NCI-H2196 treated with DMSO at 0.1 percent for 48 hours (cell line): ENCODE measurements at regions not wholly inside any gene's neighbourhood (a gene's known extent, or its start where the extent isn't known, plus 50 kb on each side); places are given as distances from the start of the nearest gene placed in this dataset.

Experiments used
- DNase-seq: peaks from one replicate; lab custom pipeline; 2025; ENCODE audit not compliant: unreplicated experiment; lab: John Stamatoyannopoulos, UW

DNA sequence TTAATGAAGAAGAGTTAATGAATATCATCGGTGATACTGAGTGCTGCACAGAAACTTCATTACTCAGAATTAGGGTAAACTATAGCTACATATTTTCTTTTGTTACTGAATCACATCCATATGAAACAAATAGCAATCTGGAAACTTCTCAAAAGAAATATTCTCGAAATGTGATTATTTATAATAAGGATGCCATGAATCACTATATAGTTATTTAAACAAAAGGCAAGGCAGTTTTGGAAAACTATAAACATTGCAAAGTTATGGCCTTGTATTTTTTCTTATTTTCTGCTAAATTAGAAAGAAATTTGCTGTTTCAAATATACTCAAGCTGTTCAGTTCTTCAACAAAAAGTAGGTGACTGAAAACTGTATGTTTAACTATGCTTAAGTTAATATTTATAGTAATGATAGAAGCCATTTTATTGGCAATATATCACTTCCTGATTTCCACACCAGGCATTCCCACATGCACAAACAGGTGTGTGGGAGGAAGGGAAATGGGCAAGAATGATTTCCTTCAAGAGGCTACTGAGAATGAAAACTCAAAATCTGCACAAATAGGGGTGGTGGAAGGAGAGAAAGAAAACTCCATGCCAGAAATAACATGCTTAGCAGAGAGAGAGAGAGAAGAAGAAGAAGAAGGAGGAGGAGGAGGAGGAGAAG is 74.5 kb upstream of the FRY start:
- no peak for DNase-seq

DNA sequence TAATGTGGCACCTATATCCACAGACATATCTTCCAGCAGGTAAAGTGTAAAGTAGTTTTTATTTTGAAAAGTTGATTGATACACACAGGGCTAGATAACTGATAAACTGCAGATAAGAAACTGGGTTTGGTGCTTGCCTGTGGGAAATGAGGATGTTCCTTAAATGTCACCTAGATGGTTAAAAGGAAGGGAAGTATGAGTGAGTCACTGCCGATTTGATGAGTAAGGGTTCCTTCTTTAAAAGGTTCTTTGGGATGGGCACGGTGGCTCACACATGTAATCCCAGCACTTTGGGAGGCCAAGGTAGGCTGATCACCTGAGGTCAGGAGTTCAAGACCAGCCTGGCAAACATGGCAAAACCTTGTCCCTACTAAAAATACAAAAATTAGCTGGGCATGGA is 73.8 kb upstream of the FRY start:
- no peak for DNase-seq

DNA sequence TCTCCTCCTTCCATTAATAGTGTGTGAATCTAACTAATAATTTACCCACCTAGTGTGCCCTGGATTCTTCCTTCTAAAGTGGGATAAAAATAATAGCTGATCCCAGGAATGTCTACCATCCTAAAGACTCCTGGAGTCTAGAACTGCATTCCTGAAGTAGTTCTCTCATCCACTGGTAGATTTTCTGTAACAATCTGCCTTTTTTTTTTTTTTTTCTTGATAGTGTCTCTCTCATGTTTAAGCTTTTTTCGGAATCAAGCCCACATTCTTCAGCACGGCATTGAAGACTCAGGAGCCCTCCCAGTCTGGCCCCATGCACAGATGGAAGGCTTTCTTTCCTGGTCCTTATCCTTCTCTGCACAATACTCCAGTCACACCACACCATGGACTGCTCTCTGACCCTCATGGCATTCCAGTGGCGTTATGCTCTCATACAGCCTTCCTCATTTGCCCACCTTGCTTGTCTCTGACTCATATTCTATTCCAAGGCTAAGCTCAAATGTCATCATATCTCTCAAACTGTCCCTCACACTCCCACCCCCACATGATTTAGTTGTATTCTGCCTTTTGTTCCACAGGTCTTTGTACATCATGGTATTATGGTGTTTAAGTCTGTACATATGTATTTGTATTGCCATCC is 68.7 kb upstream of the FRY start:
- DNase-seq = no peak

DNA sequence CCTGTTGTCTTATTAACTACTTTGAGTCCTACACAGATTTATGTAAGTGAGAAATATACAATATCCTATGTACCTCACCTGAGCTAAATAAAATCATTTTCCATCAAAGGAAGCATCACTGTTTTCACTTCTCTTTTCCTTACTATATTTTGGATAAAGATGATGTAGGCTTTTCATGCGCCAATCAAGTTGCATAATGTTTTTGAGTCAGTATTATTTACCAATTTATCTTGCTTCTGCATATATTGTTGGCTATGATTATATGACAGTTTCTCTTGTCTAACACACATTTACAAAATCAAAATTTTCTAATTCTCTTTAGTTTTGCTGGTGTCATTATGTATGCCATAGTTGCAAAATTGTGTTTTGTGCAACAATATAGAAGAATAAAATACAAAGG is 67.9 kb upstream of the FRY start:
- DNase-seq = no peak

DNA sequence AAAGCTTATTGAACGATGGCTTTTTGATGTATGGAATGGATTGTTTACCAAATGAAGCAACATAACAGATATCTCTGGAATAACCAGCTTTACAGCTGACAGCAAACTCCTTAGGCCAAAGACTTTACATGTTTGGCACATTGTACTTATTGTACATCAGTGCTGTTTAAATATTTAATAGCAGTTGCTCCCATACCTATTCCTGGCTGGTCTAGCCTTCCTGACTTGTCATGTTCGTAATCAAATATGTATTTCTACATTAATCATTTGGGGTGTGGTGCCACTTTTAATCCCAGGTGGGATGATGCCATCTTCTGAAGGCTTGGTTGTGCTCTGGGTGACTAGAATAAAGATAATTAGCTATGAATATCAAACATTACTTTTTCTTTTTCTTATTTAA is 67.4 kb upstream of the FRY start:
- DNase-seq = no peak

DNA sequence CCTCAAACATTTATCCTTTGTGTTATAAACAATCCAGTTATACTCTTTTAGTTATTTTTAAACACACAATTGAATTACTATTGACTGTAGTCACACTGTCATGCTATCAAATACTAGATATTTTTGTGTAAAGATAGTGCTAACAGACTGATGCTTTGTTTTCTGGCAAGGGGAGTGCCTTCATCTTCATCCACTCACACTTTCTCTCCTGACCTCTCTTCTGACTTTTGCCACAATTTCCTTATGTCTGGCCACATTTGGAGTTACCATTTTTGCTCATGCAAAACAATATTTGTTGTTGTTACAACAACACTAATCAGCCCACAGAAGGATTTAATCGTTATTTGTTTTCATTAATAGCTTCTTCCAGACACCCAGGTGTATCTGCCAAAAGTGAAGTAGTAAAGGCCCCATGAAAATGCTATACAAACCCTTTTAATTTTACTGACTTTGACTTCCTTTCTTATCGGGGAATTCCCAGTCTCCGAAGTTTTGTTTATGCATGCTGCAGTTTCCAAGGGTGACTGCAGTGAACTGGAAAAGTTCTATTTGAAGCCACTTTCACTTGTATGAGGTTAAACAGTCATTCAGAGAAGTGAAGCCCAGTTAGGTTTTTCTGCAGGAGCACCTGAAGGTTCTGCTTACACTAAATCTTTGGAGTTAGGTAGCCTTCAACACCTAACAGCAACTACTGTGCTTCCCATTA is 66.1 kb upstream of the FRY start:
- no peak for DNase-seq

DNA sequence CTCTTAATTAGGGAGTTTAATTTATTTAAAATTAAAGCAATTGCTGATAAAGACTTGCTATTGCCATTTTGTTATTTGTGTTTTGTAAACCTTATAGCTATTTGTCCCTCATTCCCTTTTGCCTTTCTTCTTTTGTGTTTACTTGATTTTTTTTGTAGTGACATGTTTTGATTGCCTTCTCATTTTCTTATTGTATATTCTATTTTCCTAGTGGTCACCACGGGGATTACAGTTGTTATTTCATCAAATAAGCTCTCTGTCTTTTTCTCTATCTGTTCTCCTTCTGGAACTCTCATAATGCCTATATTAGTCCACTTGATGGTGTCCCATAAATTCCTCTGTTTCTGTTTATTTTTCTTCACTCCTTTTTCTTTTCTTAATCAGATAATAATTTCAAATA is 64.4 kb upstream of the FRY start:
- DNase-seq = no peak

DNA sequence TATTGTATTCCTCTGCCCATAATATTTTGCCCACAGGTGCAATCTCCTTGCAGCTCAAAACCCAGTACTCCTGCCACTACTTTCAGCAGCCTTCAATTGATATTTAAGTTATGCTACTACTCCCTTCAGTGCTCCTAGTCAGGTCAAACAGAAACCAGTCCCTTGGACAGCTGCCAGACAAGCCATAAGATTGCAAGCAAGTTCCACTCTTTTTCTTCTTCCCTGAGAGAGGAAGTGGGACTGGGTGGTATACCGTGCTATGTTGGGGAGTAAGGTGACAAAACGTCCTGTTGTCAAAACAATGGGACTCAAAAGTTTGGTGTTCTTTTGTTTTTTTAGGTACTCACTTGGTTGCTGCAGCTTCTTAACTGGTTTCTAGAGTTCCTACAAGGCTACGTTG is 63.1 kb upstream of the FRY start:
- DNase-seq = no peak

DNA sequence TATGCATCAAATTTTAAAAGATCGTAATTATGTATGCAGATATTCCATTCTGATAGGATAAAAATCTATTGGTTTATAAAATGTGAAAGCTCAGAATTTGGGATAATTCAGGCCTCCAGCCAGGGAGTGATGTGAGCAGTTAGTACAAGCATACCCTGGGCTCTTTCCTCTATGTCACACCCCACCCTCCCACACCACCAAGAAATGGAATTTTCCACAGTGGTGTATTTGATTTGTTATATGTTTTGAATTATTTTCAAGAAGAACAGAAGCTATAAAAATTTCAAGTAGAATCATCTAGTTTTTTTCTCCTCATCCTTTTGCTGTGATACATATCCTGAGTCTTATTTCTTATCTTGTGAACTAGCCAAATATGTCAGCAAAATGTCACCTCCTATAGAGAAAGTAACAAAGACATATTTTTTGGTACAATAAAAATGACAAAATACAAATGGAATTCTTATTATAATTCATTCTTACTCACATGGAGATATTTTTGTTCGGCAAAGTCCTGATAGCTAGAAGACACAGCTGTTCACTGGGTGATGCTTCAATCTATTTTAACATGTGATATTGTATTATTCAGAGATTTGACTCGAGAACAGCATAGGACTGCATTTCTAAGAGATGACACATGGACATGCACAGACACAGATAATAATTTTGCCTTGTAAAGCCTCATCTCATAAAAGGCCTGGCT is 61.2 kb upstream of the FRY start:
- no peak for DNase-seq

DNA sequence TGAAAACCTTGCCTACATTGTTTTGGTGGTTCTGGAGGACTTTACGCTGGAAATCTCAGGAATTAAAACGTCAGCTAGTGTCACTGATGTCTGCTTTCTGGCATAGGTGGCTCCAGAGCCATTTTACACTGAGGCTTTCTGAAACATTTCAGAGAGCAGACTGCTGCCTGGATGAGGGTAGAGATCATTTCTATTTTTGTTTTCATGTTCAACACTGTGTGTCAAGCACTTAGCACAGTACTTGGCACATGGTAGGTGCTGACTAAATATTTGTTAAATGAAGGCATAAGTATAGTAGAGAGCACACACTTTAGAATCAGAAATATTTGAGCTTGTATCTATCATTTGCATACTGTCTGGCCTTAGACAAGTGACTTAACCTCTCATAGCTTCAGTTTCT is 59.1 kb upstream of the FRY start:
- no peak for DNase-seq

DNA sequence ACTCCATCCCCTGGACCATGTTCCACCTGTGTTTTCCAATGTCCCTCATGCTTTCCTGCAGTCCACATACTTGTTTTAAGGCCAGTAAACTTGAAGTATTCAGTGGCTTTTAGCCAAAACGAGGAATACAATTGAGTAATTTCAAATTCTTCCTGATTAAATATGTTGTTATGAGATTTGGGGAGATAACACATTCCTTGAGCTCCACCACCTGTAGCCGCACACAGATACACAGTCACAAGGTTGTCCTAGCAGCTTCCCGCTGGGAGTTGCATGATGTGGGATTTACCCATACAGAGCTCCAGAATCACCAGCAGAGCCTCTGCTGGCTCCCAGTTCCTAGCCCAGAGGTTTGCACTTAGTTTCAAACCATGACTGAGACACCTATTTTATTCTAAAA is 53.6 kb upstream of the FRY start:
- no peak for DNase-seq

DNA sequence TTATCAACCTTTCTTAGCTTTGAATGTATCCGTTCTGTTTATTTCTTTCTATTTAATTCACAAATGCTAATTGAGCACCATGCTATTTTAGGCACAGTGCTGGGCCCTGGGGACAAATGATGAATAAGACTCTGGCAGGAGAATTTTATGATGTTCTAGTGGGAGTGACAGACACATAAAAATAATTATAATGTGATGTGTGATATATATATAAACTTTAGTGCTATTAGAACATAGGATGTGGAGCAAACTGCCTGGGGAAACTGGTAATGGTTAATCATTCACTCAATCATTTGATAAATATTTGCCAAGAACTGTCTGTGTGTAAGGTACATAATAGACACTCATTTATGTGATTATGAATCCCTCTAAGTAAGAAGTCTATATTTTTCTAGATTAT is 50.7 kb upstream of the FRY start:
- no peak for DNase-seq
